GM18909 (cell line): ENCODE measurements at regions not wholly inside any gene's neighbourhood (a gene's known extent, or its start where the extent isn't known, plus 50 kb on each side); places are given as distances from the start of the nearest gene placed in this dataset.
"Not testable (repeated sequence)": the region's sequence is repeated elsewhere in the genome, so short reads cannot be mapped to it uniquely, and the experiment has no call there.

Experiments
- ATAC-seq: cut with Tn5 transposase; IDR thresholded peaks from one replicate; pipeline ENCODE4 v1.9.1; 2021; ENCODE audit warnings: mild to moderate bottlenecking; ENCODE audit not compliant: unreplicated experiment, poor library complexity

GRCh38 chr2:242041816-242042215, 172.3 kb downstream of the RTP5 start:
- no peak for ATAC-seq

- no peak for ATAC-seq
These were observed 174.2 kb downstream of the RTP5 start for GRCh38 chr2:242043538-242044312.

- no peak for ATAC-seq
These were observed 174.7 kb downstream of the RTP5 start for GRCh38 chr2:242044313-242044590.

GRCh38 chr2:242045596-242046144, 176.1 kb downstream of the RTP5 start:
- ATAC-seq = not testable (repeated sequence)

- no peak for ATAC-seq
These were observed 176.8 kb downstream of the RTP5 start for GRCh38 chr2:242046206-242046826.

GRCh38 chr2:242047963-242048362, 178.4 kb downstream of the RTP5 start:
- ATAC-seq = no peak

- no peak for ATAC-seq
These were observed 178.9 kb downstream of the RTP5 start for GRCh38 chr2:242048479-242048878.

GRCh38 chr2:242049492-242049891, 180.0 kb downstream of the RTP5 start:
- not testable (repeated sequence) for ATAC-seq

GRCh38 chr2:242051463-242051862, 181.9 kb downstream of the RTP5 start:
- no peak for ATAC-seq

GRCh38 chr2:242052421-242052820, 182.9 kb downstream of the RTP5 start:
- no peak for ATAC-seq

GRCh38 chr2:242053921-242054320, 184.4 kb downstream of the RTP5 start:
- no peak for ATAC-seq

GRCh38 chr2:242054406-242054805, 184.9 kb downstream of the RTP5 start:
- ATAC-seq = no peak

GRCh38 chr2:242054881-242055801, 185.6 kb downstream of the RTP5 start:
- ATAC-seq = no peak

GRCh38 chr2:242056026-242056425, 186.5 kb downstream of the RTP5 start:
- no peak for ATAC-seq

- ATAC-seq = no peak
These were observed 187.3 kb downstream of the RTP5 start for GRCh38 chr2:242056785-242057184.

- ATAC-seq = no peak
These were observed 188.0 kb downstream of the RTP5 start for GRCh38 chr2:242057379-242058040.

- no peak for ATAC-seq
These were observed 188.7 kb downstream of the RTP5 start for GRCh38 chr2:242058116-242058680.

- no peak for ATAC-seq
These were observed 190.0 kb downstream of the RTP5 start for GRCh38 chr2:242059566-242059965.

- no peak for ATAC-seq
These were observed 190.8 kb downstream of the RTP5 start for GRCh38 chr2:242060212-242060835.

GRCh38 chr2:242061930-242062329, 192.4 kb downstream of the RTP5 start:
- not testable (repeated sequence) for ATAC-seq
